NCI-H748 (cell line): ENCODE measurements at regions not wholly inside any gene's neighbourhood (a gene's known extent, or its start where the extent isn't known, plus 50 kb on each side); places are given as distances from the start of the nearest gene placed in this dataset.

Experiments
- DNase-seq: peaks from one replicate; lab custom pipeline; 2025; ENCODE audit not compliant: unreplicated experiment; lab: John Stamatoyannopoulos, UW

GRCh38 chr15:94059013-94059587 lies 172.3 kb upstream of the MCTP2 start:
- no peak for DNase-seq

- no peak for DNase-seq
Observed at GRCh38 chr15:94057305-94057704, 174.1 kb upstream of the MCTP2 start.

- DNase-seq, result no peak
Observed at GRCh38 chr15:94056314-94056713, 175.0 kb upstream of the MCTP2 start.

- no peak for DNase-seq
Observed at GRCh38 chr15:94053626-94054025, 177.7 kb upstream of the MCTP2 start.

GRCh38 chr15:94052711-94053110 lies 178.7 kb upstream of the MCTP2 start:
- no peak for DNase-seq

- DNase-seq, result no peak
Observed at GRCh38 chr15:94047566-94047965, 183.8 kb upstream of the MCTP2 start.

GRCh38 chr15:94042180-94042928 lies 189.0 kb upstream of the MCTP2 start:
- DNase-seq, result no peak

- DNase-seq, result no peak
Observed at GRCh38 chr15:94041746-94042145, 189.6 kb upstream of the MCTP2 start.

- no peak for DNase-seq
Observed at GRCh38 chr15:94040541-94041248, 190.7 kb upstream of the MCTP2 start.

- DNase-seq, result no peak
Observed at GRCh38 chr15:94036156-94036555, 195.2 kb upstream of the MCTP2 start.

- DNase-seq, result no peak
Observed at GRCh38 chr15:94033683-94034020, 197.7 kb upstream of the MCTP2 start.

GRCh38 chr15:94033014-94033682 lies 198.2 kb upstream of the MCTP2 start:
- DNase-seq, result no peak

- DNase-seq, result no peak
Observed at GRCh38 chr15:94032571-94032970, 198.8 kb upstream of the MCTP2 start.

- DNase-seq, result no peak
Observed at GRCh38 chr15:94031072-94031471, 200.3 kb upstream of the MCTP2 start.

GRCh38 chr15:94029495-94029894 lies 201.9 kb upstream of the MCTP2 start:
- DNase-seq, result no peak

- DNase-seq, result no peak
Observed at GRCh38 chr15:94028809-94029208, 202.6 kb upstream of the MCTP2 start.

- DNase-seq, result no peak
Observed at GRCh38 chr15:94028121-94028520, 203.2 kb upstream of the MCTP2 start.

- no peak for DNase-seq
Observed at GRCh38 chr15:94027581-94027980, 203.8 kb upstream of the MCTP2 start.

- no peak for DNase-seq
Observed at GRCh38 chr15:94026458-94027304, 204.7 kb upstream of the MCTP2 start.

- DNase-seq, result no peak
Observed at GRCh38 chr15:94023531-94023930, 207.8 kb upstream of the MCTP2 start.
